ENCODE measurements at regions not wholly inside any gene's neighbourhood (a gene's known extent, or its start where the extent isn't known, plus 50 kb on each side); places are given as distances from the start of the nearest gene placed in this dataset.

- ATAC-seq (ENCODE audit: low read depth) (no peak), DNase-seq (no peak)
- Histone ChIP-seq H3K27me3 (ENCODE audit: control insufficient read depth, insufficient read depth, low read length) (no peaks in the 10 kb centered on the region), H2BK120ac (ENCODE audit: low read depth, low read length) (no peak overlapping the region), H3K27ac (ENCODE audit: insufficient read depth, low read length) (no peak overlapping the region), H4K8ac (ENCODE audit: low read depth in 2 of 2, low read length in 2 of 2) (no peak overlapping the region), H3K18ac (ENCODE audit: low read depth, low read length) (no peak overlapping the region), H4K20me1 (ENCODE audit: insufficient read depth, low read length) (no peaks in the 10 kb centered on the region), H3K56ac (ENCODE audit: extremely low read depth, insufficient read depth, low read length) (no peak overlapping the region), H2AK5ac (ENCODE audit: low read depth, low read length) (no peak overlapping the region), H3K9me1 (ENCODE audit: insufficient read depth, low read length) (no peaks in the 10 kb centered on the region), H3K4me2 (ENCODE audit: low read depth, low read length) (no peak overlapping the region), H2BK5ac (ENCODE audit: low read depth, low read length, poor library complexity, severe bottlenecking) (no peak overlapping the region), H3K4ac (ENCODE audit: low read depth, low read length) (no peak overlapping the region), H4K91ac (ENCODE audit: insufficient read depth, low read depth, low read length) (no peak overlapping the region), H3K9me3 (ENCODE audit: control insufficient read depth, insufficient read depth, low read length) (peaks cover 23% of the 10 kb centered on the region), H4K5ac (ENCODE audit: low read depth, low read length) (no peak overlapping the region), H3K79me1 (ENCODE audit: low read depth in 1 of 2, low read length in 2 of 2) (no peaks in the 10 kb centered on the region), H2AFZ (replicated peaks; ENCODE audit: low read length, poor library complexity) (no peak overlapping the region), H3K4me3 (ENCODE audit: insufficient read depth, low read depth, low read length) (no peak overlapping the region), H3K9ac (ENCODE audit: low read depth, low read length) (no peak overlapping the region), H2BK15ac (ENCODE audit: low read depth, low read length) (no peak overlapping the region), H3K23ac (ENCODE audit: low read depth, low read length) (no peak overlapping the region), H2AK9ac (replicated peaks; ENCODE audit: low read depth, low read length, poor library complexity) (no peak overlapping the region), H3K14ac (replicated peaks; ENCODE audit: low read depth, low read length) (no peak overlapping the region), H3K4me1 (ENCODE audit: control insufficient read depth, insufficient read depth, low read length) (no peaks in the 10 kb centered on the region), H2BK20ac (ENCODE audit: low read depth, low read length) (no peak overlapping the region), H3K36me3 (ENCODE audit: control insufficient read depth, insufficient read depth, low read length) (no peaks in the 10 kb centered on the region)
- POLR2A ChIA-PET (ENCODE audit: unreplicated experiment): no interaction called here
- in situ Hi-C loops (cut with MboI; ENCODE audit: low sequenced_read_pairs) (no loop called here), dilution Hi-C loops (cut with HindIII; ENCODE audit: low sequenced_read_pairs, unreplicated experiment) (no loop called here), intact Hi-C loops (cut with micrococcal nuclease) (no loop called here)
- WGBS, 2 experiments (ENCODE audit: extremely low coverage in 2 of 2, insufficient read length in 1 of 2): no CpG with 5 or more reads among the region's 2 CpGs
- BruUV-seq (replicated peaks): no TSS peak
- CTCF ChIA-PET: no interaction called here
- TF ChIP-seq MXI1 (IDR thresholded peaks at IDR 0.05; ENCODE audit: borderline replicate concordance, low read depth, low read length) (no peak), MAFK (IDR thresholded peaks at IDR 0.05; ENCODE audit: low read depth, low read length) (no peak), ELK1 (IDR thresholded peaks at IDR 0.05; ENCODE audit: borderline replicate concordance, low read depth, low read length) (no peak), RFX5 (IDR thresholded peaks at IDR 0.05; ENCODE audit: low read depth, low read length) (no peak), RCOR1 (IDR thresholded peaks at IDR 0.05; ENCODE audit: insufficient replicate concordance, low read length) (no peak), POLR2A (IDR thresholded peaks at IDR 0.05; ENCODE audit: low read depth, low read length) (no peak), FOS (IDR thresholded peaks at IDR 0.05; ENCODE audit: low read depth, low read length) (no peak), SMC3 (IDR thresholded peaks at IDR 0.05; ENCODE audit: low read depth, low read length) (no peak), MAZ (IDR thresholded peaks at IDR 0.05; ENCODE audit: borderline replicate concordance, low read depth, low read length) (no peak), RAD21 (IDR thresholded peaks at IDR 0.05; ENCODE audit: low read length) (no peak), BHLHE40 (IDR thresholded peaks at IDR 0.05; ENCODE audit: low read depth, low read length) (no peak), CHD1 (IDR thresholded peaks at IDR 0.05; ENCODE audit: low read depth, low read length) (no peak), CEBPB (IDR thresholded peaks at IDR 0.05; ENCODE audit: low read depth, low read length) (no peak), NFE2L2 (IDR thresholded peaks at IDR 0.05; ENCODE audit: low read depth, low read length) (no peak)
- TF ChIP-seq, protein P1, sequence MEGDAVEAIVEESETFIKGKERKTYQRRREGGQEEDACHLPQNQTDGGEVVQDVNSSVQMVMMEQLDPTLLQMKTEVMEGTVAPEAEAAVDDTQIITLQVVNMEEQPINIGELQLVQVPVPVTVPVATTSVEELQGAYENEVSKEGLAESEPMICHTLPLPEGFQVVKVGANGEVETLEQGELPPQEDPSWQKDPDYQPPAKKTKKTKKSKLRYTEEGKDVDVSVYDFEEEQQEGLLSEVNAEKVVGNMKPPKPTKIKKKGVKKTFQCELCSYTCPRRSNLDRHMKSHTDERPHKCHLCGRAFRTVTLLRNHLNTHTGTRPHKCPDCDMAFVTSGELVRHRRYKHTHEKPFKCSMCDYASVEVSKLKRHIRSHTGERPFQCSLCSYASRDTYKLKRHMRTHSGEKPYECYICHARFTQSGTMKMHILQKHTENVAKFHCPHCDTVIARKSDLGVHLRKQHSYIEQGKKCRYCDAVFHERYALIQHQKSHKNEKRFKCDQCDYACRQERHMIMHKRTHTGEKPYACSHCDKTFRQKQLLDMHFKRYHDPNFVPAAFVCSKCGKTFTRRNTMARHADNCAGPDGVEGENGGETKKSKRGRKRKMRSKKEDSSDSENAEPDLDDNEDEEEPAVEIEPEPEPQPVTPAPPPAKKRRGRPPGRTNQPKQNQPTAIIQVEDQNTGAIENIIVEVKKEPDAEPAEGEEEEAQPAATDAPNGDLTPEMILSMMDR (conservative IDR thresholded peaks at IDR 0.05; ENCODE audit: low read depth, low read length): no peak
- TF ChIP-seq, protein P2, sequence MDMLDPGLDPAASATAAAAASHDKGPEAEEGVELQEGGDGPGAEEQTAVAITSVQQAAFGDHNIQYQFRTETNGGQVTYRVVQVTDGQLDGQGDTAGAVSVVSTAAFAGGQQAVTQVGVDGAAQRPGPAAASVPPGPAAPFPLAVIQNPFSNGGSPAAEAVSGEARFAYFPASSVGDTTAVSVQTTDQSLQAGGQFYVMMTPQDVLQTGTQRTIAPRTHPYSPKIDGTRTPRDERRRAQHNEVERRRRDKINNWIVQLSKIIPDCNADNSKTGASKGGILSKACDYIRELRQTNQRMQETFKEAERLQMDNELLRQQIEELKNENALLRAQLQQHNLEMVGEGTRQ (IDR thresholded peaks at IDR 0.05; ENCODE audit: low read depth, low read length): no peak
Measured at GRCh38 chr3:4158329-4158728, 144.8 kb upstream of the SETMAR start.

Measured in IMR-90 (cell line).